Urothelium cell line (cell line): ENCODE measurements at regions not wholly inside any gene's neighbourhood (a gene's known extent, or its start where the extent isn't known, plus 50 kb on each side); places are given as distances from the start of the nearest gene placed in this dataset.

Experiments used
- DNase-seq: peaks from one replicate; pipeline ENCODE4 v3.0.0; 2011; ENCODE audit warnings: low spot score, mixed read lengths
- FAIRE-seq: peaks from 2 replicates; lab custom pipeline; 2011; peaks lifted over from hg19 to GRCh38; lab: Jason Lieb, UNC

GRCh38 chr11:100632941-100633452 lies 54.1 kb upstream of the ARHGAP42 start:
- no peak for FAIRE-seq

GRCh38 chr11:100635194-100635593 lies 51.9 kb upstream of the ARHGAP42 start:
- FAIRE-seq, result no peak

More at GRCh38 chr11:100632941-100633452, 54.1 kb upstream of the ARHGAP42 start:
- DNase-seq, result peak; percentile 13

GRCh38 chr11:100636536-100636935 lies 50.6 kb upstream of the ARHGAP42 start:
- DNase-seq (no peak), FAIRE-seq (no peak)

More at GRCh38 chr11:100635194-100635593, 51.9 kb upstream of the ARHGAP42 start:
- DNase-seq, result no peak
